ENCODE measurements at regions not wholly inside any gene's neighbourhood (a gene's known extent, or its start where the extent isn't known, plus 50 kb on each side); places are given as distances from the start of the nearest gene placed in this dataset.

- no peak for DNase-seq (ENCODE audit: low spot score)
These were observed 153.4 kb upstream of the ANK2 start for GRCh38 chr4:112895811-112896608.

GRCh38 chr4:112896609-112897190 lies 152.8 kb upstream of the ANK2 start:
- DNase-seq (ENCODE audit: low spot score): no peak

GRCh38 chr4:112897543-112897942 lies 151.9 kb upstream of the ANK2 start:
- DNase-seq (ENCODE audit: low spot score): no peak

DNA sequence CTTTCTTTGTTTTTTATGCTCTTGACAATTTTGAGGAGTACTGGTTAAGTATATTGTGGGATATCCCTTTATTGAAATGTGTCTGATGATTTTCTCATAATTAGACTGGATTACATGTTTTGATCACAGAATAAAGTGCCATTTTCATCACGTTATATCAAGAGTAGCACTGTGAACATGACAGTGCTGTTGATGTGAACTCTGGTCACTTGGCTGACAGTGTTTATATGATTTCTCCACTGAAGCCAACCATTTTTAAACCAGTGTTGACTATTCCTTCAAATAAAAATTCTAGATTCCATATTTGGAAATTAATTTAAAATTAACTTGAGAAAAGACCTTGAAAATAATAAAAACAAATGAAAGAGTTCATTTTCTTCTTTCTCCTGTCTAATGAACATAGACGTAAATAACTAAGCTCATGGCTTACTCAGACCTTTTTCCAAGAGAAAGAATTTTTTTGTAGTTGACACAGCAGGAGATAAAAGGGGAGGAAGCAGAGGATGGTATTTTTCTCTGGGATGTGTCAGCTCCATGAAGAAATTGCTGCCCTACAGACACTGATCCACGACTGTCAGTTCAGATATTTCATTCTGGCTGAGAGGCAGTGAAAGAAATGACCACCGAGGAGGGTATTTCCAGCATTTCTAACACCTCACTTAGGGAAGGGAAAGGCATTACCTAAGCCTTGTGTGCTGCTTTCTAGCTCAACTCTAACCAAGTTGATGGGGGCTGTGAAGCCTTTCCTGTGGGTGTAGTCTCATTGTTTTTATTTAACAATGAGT lies 150.9 kb upstream of the ANK2 start:
- no peak for DNase-seq (ENCODE audit: low spot score)

GRCh38 chr4:112900416-112900815 lies 149.0 kb upstream of the ANK2 start:
- DNase-seq (ENCODE audit: low spot score): no peak

DNA sequence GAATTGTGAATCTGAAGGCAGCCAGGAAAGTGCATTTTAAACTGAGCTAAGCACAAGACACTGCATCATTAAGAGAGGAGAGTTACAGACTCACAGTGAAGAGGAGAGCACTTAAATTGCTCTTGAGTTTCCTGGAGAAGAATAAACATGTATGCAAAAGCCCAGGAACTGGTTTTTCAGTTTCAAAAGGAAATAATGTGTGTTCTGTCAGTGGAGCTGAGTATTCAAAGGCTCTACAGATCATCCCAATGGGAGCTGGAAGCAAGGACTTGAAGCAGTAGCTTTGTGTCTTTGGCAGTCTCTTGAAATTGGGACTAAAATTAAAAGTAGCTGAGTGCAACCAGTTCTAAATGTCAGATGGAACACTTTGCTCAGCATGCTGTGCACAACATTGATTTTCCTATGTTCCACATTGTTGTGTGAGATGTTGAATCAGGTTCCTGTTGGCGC lies 147.5 kb upstream of the ANK2 start:
- DNase-seq (ENCODE audit: low spot score): no peak

- DNase-seq (ENCODE audit: low spot score): no peak
These were observed 143.7 kb upstream of the ANK2 start for GRCh38 chr4:112905728-112906127.

GRCh38 chr4:112908511-112908910 lies 140.9 kb upstream of the ANK2 start:
- DNase-seq (ENCODE audit: low spot score): no peak

GRCh38 chr4:112910109-112910736 lies 139.2 kb upstream of the ANK2 start:
- no peak for DNase-seq (ENCODE audit: low spot score)

GRCh38 chr4:112916868-112917267 lies 132.6 kb upstream of the ANK2 start:
- DNase-seq (ENCODE audit: low spot score): no peak

- no peak for DNase-seq (ENCODE audit: low spot score)
These were observed 125.9 kb upstream of the ANK2 start for GRCh38 chr4:112923516-112923915.

DNA sequence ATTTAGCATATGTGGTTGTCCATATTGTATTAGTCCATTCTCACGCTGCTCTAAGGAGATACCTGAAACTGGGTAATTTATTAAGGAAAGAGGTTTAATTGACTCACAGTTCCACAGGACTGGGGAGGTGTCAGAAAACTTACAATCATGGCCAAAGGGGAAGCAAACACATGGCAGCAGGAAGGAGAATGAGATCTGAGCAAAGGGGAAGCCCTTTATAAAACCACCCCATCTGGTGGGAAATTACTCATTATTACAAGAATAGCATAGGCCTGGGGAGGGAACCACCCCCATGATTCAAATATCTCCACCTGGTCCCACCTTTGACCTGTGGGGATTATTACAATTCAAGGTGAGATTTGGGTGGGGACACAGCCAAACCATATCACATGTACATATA lies 122.6 kb upstream of the ANK2 start:
- no peak for DNase-seq (ENCODE audit: low spot score)

DNA sequence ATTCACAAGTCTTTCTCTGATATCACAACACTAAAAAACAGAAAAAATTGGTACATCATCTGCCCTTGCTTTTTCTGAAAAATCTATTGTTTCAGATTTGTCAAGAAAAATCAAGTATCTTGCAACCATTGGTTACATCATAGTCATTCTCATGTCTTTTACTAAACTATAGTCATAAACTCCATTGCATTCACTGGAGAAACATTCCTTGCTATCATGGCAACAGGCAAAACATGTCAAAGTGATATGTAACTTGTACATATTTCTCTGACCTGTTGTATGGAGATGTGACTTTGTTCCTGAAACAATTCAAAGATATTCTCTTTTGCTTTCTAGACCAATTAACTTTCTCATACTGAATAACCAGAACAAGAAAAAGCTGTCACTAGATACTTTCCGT lies 121.9 kb upstream of the ANK2 start:
- DNase-seq (ENCODE audit: low spot score): no peak

- no peak for DNase-seq (ENCODE audit: low spot score)
These were observed 118.5 kb upstream of the ANK2 start for GRCh38 chr4:112931001-112931400.

DNA sequence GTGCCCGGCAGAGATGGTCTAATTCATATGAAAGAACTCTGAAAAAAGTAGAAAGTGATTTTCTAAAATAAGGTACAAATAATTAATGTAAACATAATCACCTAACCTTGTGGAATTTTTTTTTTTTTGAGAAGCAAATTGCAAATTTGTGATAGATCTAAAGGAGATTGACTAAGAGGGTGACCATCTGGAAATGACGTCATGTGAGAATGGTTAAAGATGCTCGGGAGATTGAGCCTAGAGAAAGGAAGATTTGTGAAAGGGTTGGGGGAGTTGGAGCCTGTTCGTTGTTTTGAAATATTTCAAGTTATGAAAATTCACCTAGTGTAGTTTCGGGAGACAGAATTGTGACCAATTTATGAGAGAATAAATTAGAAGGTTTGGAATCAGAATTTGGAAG lies 115.7 kb upstream of the ANK2 start:
- no peak for DNase-seq (ENCODE audit: low spot score)

DNA sequence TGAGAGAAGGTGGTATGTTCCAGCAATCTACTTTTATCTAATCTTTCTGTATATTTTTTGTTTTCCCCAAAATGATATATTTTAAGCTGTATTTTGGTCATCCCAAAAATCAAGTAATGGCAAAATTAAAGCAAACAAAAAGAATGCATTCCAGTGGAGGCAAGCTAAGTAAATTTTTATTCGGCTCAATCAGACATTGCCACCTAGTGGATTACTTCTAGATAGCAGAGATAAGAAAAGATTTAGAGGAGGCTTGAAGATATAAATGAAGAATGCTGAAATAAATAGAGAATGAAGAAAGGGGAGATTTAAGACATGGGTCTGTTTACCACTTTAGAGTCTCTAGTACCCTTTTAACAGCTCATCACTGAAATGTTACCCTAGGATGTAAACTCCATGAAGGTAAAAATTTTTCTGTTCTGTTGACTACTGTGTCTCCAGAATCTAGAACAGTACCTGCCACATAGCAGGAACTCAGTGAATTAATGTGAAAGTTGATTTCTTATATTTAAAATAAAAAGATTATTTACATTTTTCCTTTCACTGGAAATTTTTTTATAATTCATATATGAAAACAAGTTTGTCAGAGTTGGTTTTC lies 110.9 kb upstream of the ANK2 start:
- no peak for DNase-seq (ENCODE audit: low spot score)

DNA sequence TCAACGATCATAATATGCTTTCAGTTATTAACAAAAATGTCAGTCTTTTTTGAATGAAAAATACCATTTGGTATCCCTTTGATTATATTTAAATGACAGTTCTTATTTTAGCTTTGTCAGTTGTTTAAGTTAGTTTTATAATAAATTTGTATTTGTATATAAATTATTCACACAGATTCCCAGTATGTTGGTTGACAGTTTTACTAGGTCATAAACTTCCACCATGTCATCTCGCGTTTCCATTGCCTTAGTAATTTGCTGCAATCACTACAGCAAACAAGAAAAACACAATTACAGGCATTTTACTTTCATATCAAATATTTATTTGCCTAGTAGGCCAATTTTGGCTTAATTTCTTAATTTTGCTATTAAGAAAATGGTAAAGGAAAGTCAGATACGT lies 109.6 kb upstream of the ANK2 start:
- DNase-seq (ENCODE audit: low spot score): no peak

DNA sequence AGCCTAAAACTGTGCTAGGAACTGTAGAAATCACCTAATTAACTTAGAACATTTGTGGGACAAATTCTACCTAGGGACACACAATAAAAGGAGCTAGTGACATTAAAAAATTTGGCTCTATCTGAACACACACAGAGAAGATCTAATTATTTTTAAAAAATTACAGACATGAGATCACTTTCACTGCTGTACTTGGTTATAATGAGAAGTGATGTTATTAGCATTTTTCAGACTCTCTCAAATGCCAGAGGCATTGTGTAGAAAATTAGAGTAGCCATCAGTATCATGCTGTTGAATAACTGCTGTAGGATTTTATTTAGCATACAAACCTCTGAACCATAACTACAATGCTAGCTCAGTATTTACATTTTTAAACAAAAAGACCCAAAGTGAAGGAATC lies 109.1 kb upstream of the ANK2 start:
- no peak for DNase-seq (ENCODE audit: low spot score)

DNA sequence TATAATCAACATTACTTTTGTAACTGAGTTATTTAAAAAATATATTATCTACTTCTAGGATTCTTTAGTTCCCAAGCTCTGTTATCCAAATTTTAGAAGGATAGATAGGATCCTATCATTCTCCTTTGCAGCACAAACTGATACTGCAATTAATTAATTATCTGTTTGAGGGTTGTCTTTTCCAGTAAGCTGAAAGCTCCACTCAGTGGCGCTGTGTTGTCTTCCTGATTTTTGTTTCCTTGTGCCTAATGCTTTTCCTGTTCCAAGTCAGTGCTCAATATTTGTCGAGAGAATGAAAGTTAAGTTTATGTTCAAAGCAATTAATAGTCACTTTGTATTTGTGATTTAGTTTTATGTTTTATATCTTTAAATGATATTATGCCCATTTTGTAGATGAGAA lies 107.4 kb upstream of the ANK2 start:
- DNase-seq (ENCODE audit: low spot score): no peak

- DNase-seq (ENCODE audit: low spot score): no peak
These were observed 106.5 kb upstream of the ANK2 start for GRCh38 chr4:112942997-112943396.

- no peak for DNase-seq (ENCODE audit: low spot score)
These were observed 105.4 kb upstream of the ANK2 start for GRCh38 chr4:112944006-112944405.

DNA sequence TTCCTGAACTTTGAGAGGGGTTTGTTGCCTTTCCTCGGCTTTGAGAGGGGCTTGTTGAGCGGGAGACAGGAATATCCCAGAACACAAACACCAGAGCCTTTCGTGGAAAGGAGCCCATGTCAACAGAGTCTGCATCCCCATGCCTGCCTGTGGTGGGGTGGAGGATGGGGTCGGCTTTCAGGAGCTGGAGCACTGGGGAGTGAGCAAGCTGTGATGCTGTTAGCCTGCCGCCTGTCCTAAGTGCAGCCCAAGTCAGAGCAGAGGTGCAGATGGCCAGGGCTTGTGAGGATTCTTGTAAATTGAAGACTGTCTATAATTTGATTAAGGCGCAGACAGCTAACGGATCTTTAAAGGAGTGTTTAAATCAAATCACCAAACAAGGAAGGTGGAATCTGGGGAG lies 103.3 kb upstream of the ANK2 start:
- DNase-seq (ENCODE audit: low spot score): no peak

Data from CD4-positive, alpha-beta T cell treated with Interleukin-2 at 100 ng/mL for 4 hours (primary cell).